ENCODE measurements at regions not wholly inside any gene's neighbourhood (a gene's known extent, or its start where the extent isn't known, plus 50 kb on each side); places are given as distances from the start of the nearest gene placed in this dataset.

GRCh38 chr5:38039826-38040225 lies 200.0 kb upstream of the GDNF start:
- Mint-ChIP-seq H3K36me3 (ENCODE audit: insufficient read depth) (no peaks in the 10 kb centered on the region), H3K9me3 (ENCODE audit: low read depth) (no peaks in the 10 kb centered on the region), H3K4me1 (ENCODE audit: low read depth) (no peaks in the 10 kb centered on the region), H3K4me3 (ENCODE audit: low read depth) (no peak overlapping the region), H3K27me3 (peaks cover 3% of the 10 kb centered on the region), H3K27ac (no peak overlapping the region)
- no peak for DNase-seq (ENCODE audit: low spot score, unreplicated experiment)
- TF ChIP-seq CTCF (IDR thresholded peaks at IDR 0.05; ENCODE audit: unreplicated experiment), result no peak

GRCh38 chr5:38039091-38039490 lies 199.2 kb upstream of the GDNF start:
- H3K36me3 Mint-ChIP-seq (ENCODE audit: insufficient read depth), result no peaks in the 10 kb centered on the region
- peaks cover 3% of the 10 kb centered on the region for H3K27me3 Mint-ChIP-seq
- no peak for TF ChIP-seq CTCF (IDR thresholded peaks at IDR 0.05; ENCODE audit: unreplicated experiment)
- H3K4me1 Mint-ChIP-seq (ENCODE audit: low read depth), result no peaks in the 10 kb centered on the region
- no peaks in the 10 kb centered on the region for H3K9me3 Mint-ChIP-seq (ENCODE audit: low read depth)
- no peak overlapping the region for H3K27ac Mint-ChIP-seq
- no peak for DNase-seq (ENCODE audit: low spot score, unreplicated experiment)
- no peak overlapping the region for H3K4me3 Mint-ChIP-seq (ENCODE audit: low read depth)

- H3K36me3 Mint-ChIP-seq (ENCODE audit: insufficient read depth), result no peaks in the 10 kb centered on the region
- no peak overlapping the region for H3K27ac Mint-ChIP-seq
- no peak overlapping the region for H3K4me3 Mint-ChIP-seq (ENCODE audit: low read depth)
- no peaks in the 10 kb centered on the region for H3K4me1 Mint-ChIP-seq (ENCODE audit: low read depth)
- H3K9me3 Mint-ChIP-seq (ENCODE audit: low read depth), result no peaks in the 10 kb centered on the region
- no peaks in the 10 kb centered on the region for H3K27me3 Mint-ChIP-seq
- DNase-seq (ENCODE audit: low spot score, unreplicated experiment), result no peak
- TF ChIP-seq CTCF (IDR thresholded peaks at IDR 0.05; ENCODE audit: unreplicated experiment), result no peak
Observed at GRCh38 chr5:38036765-38037164, 196.9 kb upstream of the GDNF start.

GRCh38 chr5:38032149-38032548 lies 192.3 kb upstream of the GDNF start:
- H3K9me3 Mint-ChIP-seq (ENCODE audit: low read depth), result no peaks in the 10 kb centered on the region
- H3K4me3 Mint-ChIP-seq (ENCODE audit: low read depth), result no peak overlapping the region
- no peaks in the 10 kb centered on the region for H3K36me3 Mint-ChIP-seq (ENCODE audit: insufficient read depth)
- no peaks in the 10 kb centered on the region for H3K27me3 Mint-ChIP-seq
- no peak for TF ChIP-seq CTCF (IDR thresholded peaks at IDR 0.05; ENCODE audit: unreplicated experiment)
- peaks cover 2% of the 10 kb centered on the region for H3K4me1 Mint-ChIP-seq (ENCODE audit: low read depth)
- no peak for DNase-seq (ENCODE audit: low spot score, unreplicated experiment)
- H3K27ac Mint-ChIP-seq, result no peak overlapping the region

GRCh38 chr5:38031304-38031703 lies 191.5 kb upstream of the GDNF start:
- Mint-ChIP-seq H3K9me3 (ENCODE audit: low read depth) (no peaks in the 10 kb centered on the region), H3K27ac (no peak overlapping the region), H3K27me3 (no peaks in the 10 kb centered on the region), H3K4me3 (ENCODE audit: low read depth) (no peak overlapping the region), H3K4me1 (ENCODE audit: low read depth) (peaks cover 2% of the 10 kb centered on the region), H3K36me3 (ENCODE audit: insufficient read depth) (no peaks in the 10 kb centered on the region)
- DNase-seq (ENCODE audit: low spot score, unreplicated experiment), result no peak
- TF ChIP-seq CTCF (IDR thresholded peaks at IDR 0.05; ENCODE audit: unreplicated experiment), result no peak

Data from progenitor cell of endocrine pancreas (in vitro differentiated cells).